HEK293 (cell line): ENCODE measurements at regions not wholly inside any gene's neighbourhood (a gene's known extent, or its start where the extent isn't known, plus 50 kb on each side); places are given as distances from the start of the nearest gene placed in this dataset.

Source experiments
- CTCF ChIP-seq: fragments of 450-650 bp; formaldehyde crosslinking; IDR thresholded peaks from 2 replicates; pipeline ENCODE4 v1.5.1; 2016; ENCODE audit warnings: missing biosample characterization, missing genetic modification characterization
- ZNF121 ChIP-seq: fragments of 450-650 bp; formaldehyde crosslinking; IDR thresholded peaks from 2 replicates; pipeline ENCODE4 v1.5.1; 2016; ENCODE audit warnings: missing biosample characterization, missing genetic modification characterization
- ZNF324 ChIP-seq: fragments of 450-650 bp; formaldehyde crosslinking; IDR thresholded peaks from 2 replicates; pipeline ENCODE4 v1.5.1; 2016; ENCODE audit warnings: missing biosample characterization, missing genetic modification characterization
- ZNF654 ChIP-seq: fragments of 450-650 bp; formaldehyde crosslinking; IDR thresholded peaks from 2 replicates; pipeline ENCODE4 v1.5.1; 2016; ENCODE audit warnings: low read depth, missing biosample characterization, missing genetic modification characterization

- TF ChIP-seq ZNF324 (tag by site-specific recombination) (no peak), CTCF (no peak), ZNF654 (tag by site-specific recombination) (no peak), ZNF121 (no peak)
Measured at GRCh38 chrX:4550018-4550417, 836.6 kb upstream of the PRKX start.
